Activated T-cell treated with anti-CD3 and anti-CD28 coated beads, Interleukin-2, amount 50 U/mL, for 24 hours (primary cell): ENCODE measurements at regions not wholly inside any gene's neighbourhood (a gene's known extent, or its start where the extent isn't known, plus 50 kb on each side); places are given as distances from the start of the nearest gene placed in this dataset.
"Not testable (repeated sequence)": the region's sequence is repeated elsewhere in the genome, so short reads cannot be mapped to it uniquely, and the experiment has no call there.

Experiments
- DNase-seq: peaks from one replicate; pipeline ENCODE4 v3.0.0-alpha.2; 2020
- H3K27ac Mint-ChIP-seq: 2 replicates; pipeline ENCODE4 v1.8.0; 2020; ENCODE audit warnings: mild to moderate bottlenecking, mixed read lengths
- H3K27me3 Mint-ChIP-seq: 2 replicates; pipeline ENCODE4 v1.8.0; 2020; ENCODE audit warnings: mixed read lengths
- H3K36me3 Mint-ChIP-seq: 2 replicates; pipeline ENCODE4 v1.8.0; 2020; ENCODE audit warnings: low read depth, mixed read lengths
- H3K4me1 Mint-ChIP-seq: 2 replicates; pipeline ENCODE4 v1.8.0; 2020; ENCODE audit warnings: low read depth, mixed read lengths
- H3K4me3 Mint-ChIP-seq: 2 replicates; pipeline ENCODE4 v1.8.0; 2020; ENCODE audit warnings: mild to moderate bottlenecking, moderate library complexity, mixed read lengths
- H3K9me3 Mint-ChIP-seq: 2 replicates; pipeline ENCODE4 v1.8.0; 2020; ENCODE audit warnings: mixed read lengths

DNA sequence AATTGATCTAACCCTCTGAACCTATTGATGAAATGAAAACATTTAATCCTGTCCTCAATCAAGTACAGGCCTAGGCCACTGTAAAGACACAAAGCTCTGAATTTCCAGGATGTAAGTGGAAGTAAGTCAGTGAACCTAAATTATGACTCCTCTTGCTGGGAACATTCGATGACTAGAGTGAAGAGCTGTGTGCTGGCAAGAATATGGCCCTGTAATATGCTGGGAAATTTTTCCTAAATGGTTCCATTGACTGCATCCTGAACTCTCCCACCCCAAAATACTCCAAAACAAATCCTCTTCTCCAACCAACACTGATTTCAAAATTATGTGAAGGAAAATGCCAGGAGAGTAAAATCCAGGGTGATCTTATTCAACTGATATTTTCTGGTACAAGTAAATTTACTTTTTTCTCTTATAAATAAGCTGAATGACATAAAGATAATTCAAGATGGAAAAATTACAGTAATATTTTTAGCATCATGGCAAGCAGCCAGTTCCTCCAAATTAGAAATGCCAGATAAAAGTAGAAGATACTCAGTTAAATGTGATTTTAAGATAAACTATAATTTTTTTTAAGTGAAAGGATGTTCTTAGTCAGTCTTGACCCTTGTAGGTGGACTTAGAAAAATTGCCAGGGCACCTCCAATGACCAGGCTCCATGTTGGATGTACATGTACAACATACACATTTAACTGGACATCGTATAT, 269.4 kb downstream of the PTGER3 start:
- H3K36me3 Mint-ChIP-seq, result no peaks in the 10 kb centered on the region
- no peaks in the 10 kb centered on the region for H3K27me3 Mint-ChIP-seq
- H3K27ac Mint-ChIP-seq, result no peak overlapping the region
- H3K4me3 Mint-ChIP-seq, result no peak overlapping the region
- no peaks in the 10 kb centered on the region for H3K9me3 Mint-ChIP-seq
- H3K4me1 Mint-ChIP-seq, result no peaks in the 10 kb centered on the region
- DNase-seq, result no peak

DNA sequence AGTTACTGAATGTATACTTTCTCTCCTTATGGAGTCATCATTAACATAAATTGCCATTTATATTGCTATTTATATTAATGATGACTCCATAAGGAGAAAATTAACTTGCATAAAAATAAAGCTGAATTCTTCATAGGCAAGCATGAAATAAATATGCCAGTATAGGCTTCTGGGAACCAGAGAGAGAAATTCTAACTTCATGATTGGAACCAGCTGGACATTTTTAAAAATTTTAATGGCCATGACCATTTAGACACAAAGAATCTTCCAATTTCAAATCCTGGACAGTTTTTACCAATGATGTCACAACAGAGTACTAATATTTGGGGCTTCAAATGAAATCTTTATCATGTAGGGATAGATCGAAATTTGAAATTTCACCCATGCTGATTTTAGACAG, 268.7 kb downstream of the PTGER3 start:
- Mint-ChIP-seq H3K36me3 (no peaks in the 10 kb centered on the region), H3K27ac (no peak overlapping the region)

DNA sequence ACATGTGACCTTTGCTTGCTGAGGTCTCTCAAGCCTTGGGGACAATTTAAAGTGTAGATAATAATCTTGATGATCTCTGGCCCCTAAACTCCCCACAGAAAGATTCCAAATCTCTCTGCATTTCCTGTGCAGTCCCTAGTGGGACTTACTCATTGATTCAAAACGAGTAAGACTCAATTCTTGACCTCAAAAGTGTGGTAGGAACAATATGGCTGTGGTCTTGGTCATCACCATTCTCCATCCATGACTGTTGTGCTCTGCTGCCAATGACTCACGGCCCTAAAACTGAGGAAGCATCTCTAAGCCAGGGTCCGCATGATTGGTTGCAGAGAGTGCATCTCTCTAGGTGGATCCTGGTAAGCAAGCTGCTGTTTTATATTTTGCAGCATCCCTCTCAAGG, 268.0 kb downstream of the PTGER3 start:
- Mint-ChIP-seq H3K4me1 (no peaks in the 10 kb centered on the region), H3K9me3 (no peaks in the 10 kb centered on the region), H3K27ac (no peak overlapping the region), H3K36me3 (no peaks in the 10 kb centered on the region), H3K4me3 (no peak overlapping the region), H3K27me3 (no peaks in the 10 kb centered on the region)
- DNase-seq, result no peak

More for the DNA sequence above, 268.7 kb downstream of the PTGER3 start:
- H3K4me1 Mint-ChIP-seq, result no peaks in the 10 kb centered on the region
- no peaks in the 10 kb centered on the region for H3K27me3 Mint-ChIP-seq
- no peaks in the 10 kb centered on the region for H3K9me3 Mint-ChIP-seq
- H3K4me3 Mint-ChIP-seq, result no peak overlapping the region
- no peak for DNase-seq

DNA sequence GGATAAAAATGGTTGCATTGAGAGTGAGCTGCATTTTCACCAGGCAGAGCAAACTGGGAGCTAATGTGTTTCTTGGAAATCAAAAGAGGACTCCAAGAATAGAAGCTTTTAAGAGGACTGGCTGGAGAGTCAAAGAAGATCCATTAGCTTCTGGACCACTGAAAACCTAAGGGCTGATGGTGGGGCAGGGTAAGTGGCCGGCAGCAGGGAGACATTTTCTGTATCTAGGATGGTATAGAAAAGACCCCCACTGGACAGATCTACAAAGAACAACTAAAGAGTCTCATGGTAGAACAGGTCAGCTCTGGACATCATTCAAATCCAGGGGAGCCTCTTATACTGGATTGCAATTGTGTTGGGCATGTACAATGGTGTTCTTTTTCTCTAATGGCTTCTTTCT, 262.3 kb downstream of the PTGER3 start:
- no peaks in the 10 kb centered on the region for H3K4me1 Mint-ChIP-seq
- no peak overlapping the region for H3K27ac Mint-ChIP-seq
- no peaks in the 10 kb centered on the region for H3K36me3 Mint-ChIP-seq

DNA sequence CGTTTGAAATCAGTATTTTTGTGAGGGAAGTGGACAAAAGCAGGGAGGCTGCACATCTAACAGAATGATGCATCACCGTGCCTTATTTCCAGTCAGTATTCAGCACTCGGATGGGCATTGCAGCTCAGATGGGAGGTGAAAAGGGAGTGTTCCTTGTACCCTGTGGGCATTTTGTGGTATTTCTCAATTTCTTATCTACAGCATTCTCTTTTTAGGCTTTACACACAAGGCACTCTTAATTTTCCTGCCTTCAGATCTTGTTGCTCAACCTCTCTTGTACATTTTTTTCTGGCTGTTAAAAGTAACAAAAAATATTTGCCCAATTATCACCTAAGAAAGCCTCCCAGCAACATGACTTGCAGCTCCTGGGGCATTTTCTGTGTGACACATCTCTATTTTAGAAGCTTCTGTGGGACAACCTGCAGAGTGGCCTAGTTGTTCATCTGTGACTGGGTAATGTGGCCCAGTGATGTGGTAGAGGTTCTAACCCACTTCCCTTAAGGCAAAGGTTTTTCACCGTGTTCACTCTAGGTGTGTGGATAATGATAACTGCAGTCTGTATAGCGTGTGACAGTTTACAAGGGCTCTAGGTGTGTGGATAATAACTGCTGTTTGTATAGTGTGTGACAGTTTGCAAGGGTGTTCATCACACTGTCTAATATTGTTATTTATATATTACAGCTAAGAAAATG, 257.2 kb downstream of the PTGER3 start:
- no peak overlapping the region for H3K27ac Mint-ChIP-seq
- H3K9me3 Mint-ChIP-seq, result no peaks in the 10 kb centered on the region
- no peak overlapping the region for H3K4me3 Mint-ChIP-seq
- no peak for DNase-seq
- H3K4me1 Mint-ChIP-seq, result no peaks in the 10 kb centered on the region
- no peaks in the 10 kb centered on the region for H3K36me3 Mint-ChIP-seq
- H3K27me3 Mint-ChIP-seq, result no peaks in the 10 kb centered on the region

More for the DNA sequence above, 262.3 kb downstream of the PTGER3 start:
- Mint-ChIP-seq H3K27me3 (no peaks in the 10 kb centered on the region), H3K4me3 (no peak overlapping the region), H3K9me3 (no peaks in the 10 kb centered on the region)
- DNase-seq, result no peak

DNA sequence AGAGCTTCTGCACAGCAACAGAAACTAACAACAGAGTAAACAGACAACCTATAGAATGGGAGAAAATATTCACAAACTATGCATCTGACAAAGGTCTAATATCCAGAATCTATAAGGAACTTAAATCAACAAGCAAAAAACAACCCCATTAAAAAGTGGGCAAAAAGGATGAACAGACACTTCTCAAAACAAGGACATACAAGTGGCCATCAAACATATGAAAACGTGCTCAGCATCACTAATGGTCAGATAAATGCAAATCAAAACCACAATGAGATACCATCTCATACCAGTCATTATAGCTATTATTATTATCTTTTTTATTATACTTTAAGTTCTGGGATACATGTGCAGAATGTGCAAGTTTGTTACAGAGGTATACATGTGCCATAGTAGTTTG, 252.6 kb downstream of the PTGER3 start:
- not testable (repeated sequence) for H3K4me1 Mint-ChIP-seq, H3K27ac Mint-ChIP-seq, H3K9me3 Mint-ChIP-seq, H3K27me3 Mint-ChIP-seq, DNase-seq, H3K4me3 Mint-ChIP-seq, H3K36me3 Mint-ChIP-seq

DNA sequence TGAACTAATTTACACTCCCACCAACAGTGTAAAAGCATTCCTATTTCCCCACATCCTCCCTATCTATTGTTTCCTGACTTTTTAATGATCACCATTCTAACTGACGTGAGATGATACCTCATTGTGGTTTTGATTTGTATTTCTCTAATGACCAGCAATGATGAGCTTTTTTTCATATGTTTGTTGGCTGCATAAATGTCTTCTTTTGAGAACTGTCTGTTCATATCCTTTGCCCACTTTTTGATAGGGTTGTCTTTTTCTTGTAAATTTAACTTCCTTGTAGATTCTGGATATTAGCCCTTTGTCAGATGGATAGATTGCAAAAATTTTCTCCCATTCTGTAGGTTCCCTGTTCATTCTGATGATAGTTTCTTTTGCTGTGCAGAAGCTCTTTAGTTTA, 251.3 kb downstream of the PTGER3 start:
- H3K4me3 Mint-ChIP-seq, H3K27me3 Mint-ChIP-seq, H3K4me1 Mint-ChIP-seq, DNase-seq, H3K27ac Mint-ChIP-seq, H3K9me3 Mint-ChIP-seq, H3K36me3 Mint-ChIP-seq: not testable (repeated sequence)

DNA sequence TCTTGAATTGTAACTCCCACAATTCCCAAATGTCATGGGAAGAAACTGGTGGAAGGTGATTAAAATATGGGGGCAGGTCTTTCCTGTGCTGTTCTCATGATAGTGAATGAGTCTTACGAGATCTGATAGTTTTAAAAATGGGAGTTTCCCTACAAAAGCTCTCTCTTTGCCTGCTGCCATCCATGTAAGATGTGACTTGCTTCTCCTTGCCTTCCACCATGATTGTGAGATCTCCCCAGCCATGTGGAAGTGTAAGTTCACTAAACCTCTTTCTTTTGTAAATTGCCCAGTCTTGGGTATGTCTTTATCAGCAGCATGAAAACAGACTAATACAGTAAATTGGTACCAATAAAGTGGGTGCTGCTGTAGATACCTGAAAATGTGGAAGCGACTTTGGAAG, 245.0 kb downstream of the PTGER3 start:
- not testable (repeated sequence) for H3K4me3 Mint-ChIP-seq, H3K4me1 Mint-ChIP-seq, H3K27me3 Mint-ChIP-seq, DNase-seq, H3K36me3 Mint-ChIP-seq, H3K27ac Mint-ChIP-seq
- peaks cover 20% of the 10 kb centered on the region for H3K9me3 Mint-ChIP-seq

DNA sequence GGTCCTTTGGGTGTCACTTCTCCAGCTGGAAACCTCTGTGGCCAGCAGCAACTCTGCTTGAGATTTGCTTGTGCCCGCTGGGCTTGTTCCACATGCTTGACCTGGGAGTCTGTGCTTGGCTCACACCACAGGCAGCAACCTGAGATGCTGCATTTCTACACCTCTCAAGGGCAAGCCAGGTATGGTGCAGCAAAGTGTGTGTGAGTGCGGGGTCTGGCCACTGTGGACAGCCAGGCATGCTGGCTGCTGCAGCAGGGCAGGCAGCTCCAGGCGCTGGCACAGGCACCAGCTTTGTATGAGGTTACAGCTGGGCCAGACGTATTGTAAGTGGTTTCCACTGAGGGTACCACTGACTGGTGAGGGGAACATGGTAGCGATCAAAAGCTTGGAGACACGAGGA, 242.0 kb downstream of the PTGER3 start:
- Mint-ChIP-seq H3K27me3 (no peaks in the 10 kb centered on the region), H3K4me3 (no peak overlapping the region), H3K27ac (no peak overlapping the region), H3K36me3 (no peaks in the 10 kb centered on the region), H3K9me3 (peaks cover 16% of the 10 kb centered on the region), H3K4me1 (no peaks in the 10 kb centered on the region)
- no peak for DNase-seq

DNA sequence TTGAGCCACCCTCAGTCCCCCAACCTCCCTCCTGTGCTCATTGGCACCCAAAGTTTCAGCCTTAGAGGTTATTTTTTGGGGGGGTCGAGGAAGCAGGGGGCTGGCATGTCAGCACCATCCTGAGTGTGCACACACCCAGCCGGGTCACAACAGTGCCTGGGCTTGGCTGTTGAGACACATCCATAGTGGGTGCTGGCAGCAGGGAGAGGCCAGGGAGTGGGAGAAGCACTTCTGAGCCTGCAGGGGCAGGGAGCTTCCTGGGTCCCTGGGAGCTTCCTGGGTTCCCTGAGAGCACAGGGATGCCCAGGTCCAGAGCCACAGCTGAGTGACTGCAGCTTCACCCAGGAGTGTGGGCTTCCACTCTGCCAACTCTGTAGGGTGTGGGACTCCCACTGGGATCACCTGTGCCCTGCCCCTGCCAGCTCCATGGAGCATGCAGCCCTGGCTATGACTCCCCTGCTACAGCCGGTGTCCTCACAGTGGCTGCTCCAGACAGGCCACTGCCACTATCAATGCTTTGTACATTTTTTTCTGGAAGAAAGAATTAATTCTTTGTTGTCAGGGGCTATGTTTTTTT, 240.4 kb downstream of the PTGER3 start:
- Mint-ChIP-seq H3K27ac (no peak overlapping the region), H3K4me1 (no peaks in the 10 kb centered on the region)

DNA sequence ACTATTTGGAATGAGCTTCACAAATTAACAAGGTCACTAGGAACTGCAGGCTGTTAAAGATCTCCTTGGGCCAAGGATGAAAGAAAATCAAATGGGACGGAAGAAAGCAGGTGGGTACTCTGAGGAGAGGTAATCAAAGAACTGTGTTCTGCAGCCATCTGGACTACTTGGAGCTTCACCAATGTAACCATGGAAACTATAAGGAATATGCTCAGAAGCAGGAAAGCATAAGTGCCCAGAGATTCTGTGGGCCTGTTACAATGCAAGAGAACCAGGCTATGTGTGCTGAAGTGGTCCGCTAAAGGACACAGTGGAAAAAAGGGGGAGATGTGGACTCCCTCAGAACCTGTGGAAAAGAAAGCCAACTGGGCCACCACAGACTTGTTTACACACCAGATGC, 238.5 kb downstream of the PTGER3 start:
- Mint-ChIP-seq H3K36me3 (no peaks in the 10 kb centered on the region), H3K4me3 (no peak overlapping the region), H3K9me3 (peaks cover 8% of the 10 kb centered on the region), H3K4me1 (no peaks in the 10 kb centered on the region), H3K27ac (no peak overlapping the region), H3K27me3 (no peaks in the 10 kb centered on the region)
- no peak for DNase-seq

More for the DNA sequence above, 240.4 kb downstream of the PTGER3 start:
- no peaks in the 10 kb centered on the region for H3K36me3 Mint-ChIP-seq
- H3K4me3 Mint-ChIP-seq, result no peak overlapping the region
- H3K9me3 Mint-ChIP-seq, result peaks cover 13% of the 10 kb centered on the region
- no peak for DNase-seq
- H3K27me3 Mint-ChIP-seq, result no peaks in the 10 kb centered on the region

DNA sequence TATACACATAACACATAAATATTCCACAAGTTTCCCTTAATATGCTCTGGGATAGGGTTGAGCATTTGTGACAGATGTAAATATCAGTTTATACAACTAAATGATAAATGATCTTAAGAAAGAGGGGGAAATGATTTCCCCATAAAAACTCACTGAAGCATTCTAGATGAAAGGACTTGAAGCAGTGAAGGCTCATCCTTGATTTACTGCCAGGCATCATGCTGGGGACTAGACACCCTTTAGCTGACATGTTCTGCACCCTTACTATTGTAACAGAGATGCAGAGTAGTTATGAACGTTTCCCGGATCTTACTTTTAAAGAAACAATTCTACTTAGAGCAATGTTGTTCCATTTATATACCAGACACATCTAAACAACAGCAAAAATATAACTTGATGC, 235.8 kb downstream of the PTGER3 start:
- H3K9me3 Mint-ChIP-seq, result no peaks in the 10 kb centered on the region
- H3K27ac Mint-ChIP-seq, result no peak overlapping the region
- DNase-seq, result no peak
- H3K36me3 Mint-ChIP-seq, result no peaks in the 10 kb centered on the region
- H3K27me3 Mint-ChIP-seq, result no peaks in the 10 kb centered on the region
- no peaks in the 10 kb centered on the region for H3K4me1 Mint-ChIP-seq
- H3K4me3 Mint-ChIP-seq, result no peak overlapping the region

DNA sequence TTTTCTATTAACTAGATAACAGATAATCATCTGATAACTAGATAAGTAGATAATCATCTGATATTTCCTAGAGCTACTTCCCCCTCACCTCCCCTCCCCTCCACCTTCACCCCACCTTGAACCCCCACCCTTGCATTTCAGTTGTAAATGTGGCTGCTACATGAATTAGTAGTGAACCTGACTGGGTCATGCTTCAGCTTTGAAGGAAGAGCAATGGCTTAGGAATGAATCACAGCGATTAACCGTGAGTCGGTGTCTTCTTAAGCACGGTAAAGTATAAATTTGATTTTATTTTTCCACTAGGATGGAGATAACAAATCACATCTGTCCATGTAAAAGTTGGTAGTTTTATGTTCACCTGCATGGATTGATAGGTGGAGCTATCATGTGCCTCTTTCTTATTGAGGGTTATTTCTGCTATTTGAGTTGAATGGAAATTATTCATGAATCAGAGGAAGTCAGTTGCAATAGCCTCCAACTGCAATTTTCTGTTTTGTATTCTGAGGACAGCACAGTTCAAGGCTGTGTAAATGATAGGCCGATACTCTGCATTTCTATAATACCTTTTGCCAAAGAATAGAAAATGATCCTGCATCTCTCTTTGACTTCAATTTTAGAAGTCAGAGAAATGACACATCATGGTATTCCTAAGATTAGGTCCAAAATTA, 235.0 kb downstream of the PTGER3 start:
- Mint-ChIP-seq H3K4me1 (no peaks in the 10 kb centered on the region), H3K27me3 (no peaks in the 10 kb centered on the region), H3K27ac (no peak overlapping the region), H3K36me3 (no peaks in the 10 kb centered on the region), H3K9me3 (no peaks in the 10 kb centered on the region), H3K4me3 (no peak overlapping the region)
- DNase-seq, result no peak

DNA sequence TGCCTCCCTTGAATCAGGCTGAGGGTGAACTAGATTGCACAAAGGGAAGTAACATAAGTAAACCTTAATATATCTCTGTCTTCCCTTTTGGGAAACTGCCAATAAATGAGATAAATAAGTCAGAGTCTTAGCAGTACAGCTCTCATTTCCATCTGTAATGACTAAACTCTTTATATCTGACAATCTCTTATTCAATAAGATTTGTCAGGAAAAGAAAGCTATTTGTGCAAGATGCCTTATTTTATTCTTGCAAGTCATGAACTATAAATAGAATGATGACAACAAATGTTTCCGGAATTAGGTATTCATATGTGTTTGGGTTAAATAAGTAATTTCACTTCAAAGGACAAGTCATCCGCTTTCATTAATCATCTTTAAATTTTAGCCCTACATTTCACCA, 229.2 kb downstream of the PTGER3 start:
- Mint-ChIP-seq H3K27ac (no peak overlapping the region), H3K36me3 (no peaks in the 10 kb centered on the region), H3K4me1 (no peaks in the 10 kb centered on the region), H3K27me3 (no peaks in the 10 kb centered on the region), H3K4me3 (no peak overlapping the region), H3K9me3 (no peaks in the 10 kb centered on the region)
- DNase-seq, result no peak

DNA sequence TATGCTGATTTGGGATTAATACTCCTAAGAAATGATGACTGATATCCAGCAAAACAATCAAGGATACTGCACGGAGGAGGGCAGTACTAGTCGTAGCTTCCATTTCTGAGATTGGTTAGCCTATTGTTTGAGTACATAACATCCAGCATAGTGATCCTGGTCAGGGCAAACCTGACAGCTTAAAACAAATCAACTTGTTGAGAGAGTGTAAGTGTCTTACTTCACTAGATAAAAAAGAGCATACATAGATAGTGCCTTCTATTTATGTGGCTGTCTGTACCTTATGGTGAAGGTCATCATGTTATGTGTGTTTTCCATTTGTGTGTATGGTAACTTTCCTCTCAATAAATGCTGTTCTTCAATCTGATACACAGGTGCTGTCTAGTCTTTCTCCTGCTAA, 228.4 kb downstream of the PTGER3 start:
- no peaks in the 10 kb centered on the region for H3K9me3 Mint-ChIP-seq
- no peaks in the 10 kb centered on the region for H3K36me3 Mint-ChIP-seq
- no peak for DNase-seq
- no peak overlapping the region for H3K4me3 Mint-ChIP-seq
- no peak overlapping the region for H3K27ac Mint-ChIP-seq
- no peaks in the 10 kb centered on the region for H3K27me3 Mint-ChIP-seq
- H3K4me1 Mint-ChIP-seq, result no peaks in the 10 kb centered on the region
